HG03066 (cell line): ENCODE measurements at regions not wholly inside any gene's neighbourhood (a gene's known extent, or its start where the extent isn't known, plus 50 kb on each side); places are given as distances from the start of the nearest gene placed in this dataset.
"Not testable (repeated sequence)": the region's sequence is repeated elsewhere in the genome, so short reads cannot be mapped to it uniquely, and the experiment has no call there.

Experiments used
- ATAC-seq: cut with Tn5 transposase; IDR thresholded peaks from one replicate; pipeline ENCODE4 v1.9.1; 2021; ENCODE audit warnings: low read depth; ENCODE audit not compliant: unreplicated experiment

- no peak for ATAC-seq
Observed at GRCh38 chr9:129440435-129441186, 180.3 kb downstream of the C9orf50 start.

GRCh38 chr9:129439242-129439641, 181.7 kb downstream of the C9orf50 start:
- ATAC-seq = no peak

- no peak for ATAC-seq
Observed at GRCh38 chr9:129437626-129438323, 183.1 kb downstream of the C9orf50 start.

GRCh38 chr9:129436751-129437625, 183.9 kb downstream of the C9orf50 start:
- ATAC-seq = no peak

- no peak for ATAC-seq
Observed at GRCh38 chr9:129435988-129436717, 184.7 kb downstream of the C9orf50 start.

- no peak for ATAC-seq
Observed at GRCh38 chr9:129435291-129435690, 185.6 kb downstream of the C9orf50 start.

- ATAC-seq = no peak
Observed at GRCh38 chr9:129434187-129434586, 186.7 kb downstream of the C9orf50 start.

- ATAC-seq = no peak
Observed at GRCh38 chr9:129432297-129433154, 188.4 kb downstream of the C9orf50 start.

- no peak for ATAC-seq
Observed at GRCh38 chr9:129430940-129431643, 189.8 kb downstream of the C9orf50 start.

- ATAC-seq = no peak
Observed at GRCh38 chr9:129428864-129429577, 191.9 kb downstream of the C9orf50 start.

GRCh38 chr9:129427149-129427548, 193.8 kb downstream of the C9orf50 start:
- ATAC-seq = no peak

GRCh38 chr9:129423755-129424154, 197.1 kb downstream of the C9orf50 start:
- not testable (repeated sequence) for ATAC-seq

GRCh38 chr9:129423216-129423615, 197.7 kb downstream of the C9orf50 start:
- no peak for ATAC-seq

GRCh38 chr9:129422843-129423192, 198.1 kb downstream of the C9orf50 start:
- no peak for ATAC-seq

- ATAC-seq = no peak
Observed at GRCh38 chr9:129422032-129422842, 198.7 kb downstream of the C9orf50 start.

GRCh38 chr9:129421371-129421770, 199.5 kb downstream of the C9orf50 start:
- no peak for ATAC-seq

- no peak for ATAC-seq
Observed at GRCh38 chr9:129420721-129421120, 200.2 kb downstream of the C9orf50 start.
